C4-2B (cell line): ENCODE measurements at regions not wholly inside any gene's neighbourhood (a gene's known extent, or its start where the extent isn't known, plus 50 kb on each side); places are given as distances from the start of the nearest gene placed in this dataset.

ENCODE experiments used
- H3K27ac ChIP-seq: fragments of 450-650 bp; 2 replicates; pipeline ENCODE4 v1.5.1; 2017
- CTCF ChIP-seq: fragments of 450-650 bp; conservative IDR thresholded peaks from 2 replicates; pipeline ENCODE4 v1.5.1; 2017; ENCODE audit warnings: mild to moderate bottlenecking
- ZFX ChIP-seq: fragments of 450-650 bp; IDR thresholded peaks from 2 replicates; pipeline ENCODE4 v1.6.1; 2017

GRCh38 chr3:43169987-43170386 lies 64.1 kb upstream of the POMGNT2 start:
- TF ChIP-seq ZFX (no peak), CTCF (no peak)
- no peak overlapping the region for H3K27ac ChIP-seq

GRCh38 chr3:43166406-43166805 lies 60.5 kb upstream of the POMGNT2 start:
- no peak overlapping the region for H3K27ac ChIP-seq

GRCh38 chr3:43165786-43166185 lies 59.9 kb upstream of the POMGNT2 start:
- TF ChIP-seq CTCF (no peak), ZFX (no peak)

More at GRCh38 chr3:43166406-43166805, 60.5 kb upstream of the POMGNT2 start:
- TF ChIP-seq ZFX (no peak), CTCF (no peak)

GRCh38 chr3:43163895-43164493 lies 58.1 kb upstream of the POMGNT2 start:
- H3K27ac ChIP-seq, result no peak overlapping the region
- TF ChIP-seq ZFX (no peak), CTCF (no peak)

More at GRCh38 chr3:43165786-43166185, 59.9 kb upstream of the POMGNT2 start:
- no peak overlapping the region for H3K27ac ChIP-seq

- TF ChIP-seq ZFX (no peak), CTCF (peak; percentile 47)
- H3K27ac ChIP-seq, result no peak overlapping the region
Measured at GRCh38 chr3:43162230-43163084, 56.6 kb upstream of the POMGNT2 start.

- H3K27ac ChIP-seq, result no peak overlapping the region
- TF ChIP-seq CTCF (no peak), ZFX (no peak)
Measured at GRCh38 chr3:43161684-43162229, 55.9 kb upstream of the POMGNT2 start.

GRCh38 chr3:43160664-43161063 lies 54.8 kb upstream of the POMGNT2 start:
- TF ChIP-seq ZFX, result no peak
- no peak for TF ChIP-seq CTCF
- H3K27ac ChIP-seq, result no peak overlapping the region
